Suprapubic skin (tissue), 4 donors: ENCODE measurements at regions not wholly inside any gene's neighbourhood (a gene's known extent, or its start where the extent isn't known, plus 50 kb on each side); places are given as distances from the start of the nearest gene placed in this dataset.

Source experiments
- POLR2A ChIP-seq, 2 donors: fragments of 450-650 bp; IDR thresholded peaks; one replicate each; pipeline ENCODE4 v1.6.1; 2017; ENCODE audit warnings: antibody characterized with exemption in 2 of 2, mild to moderate bottlenecking in 2 of 2, moderate library complexity in 2 of 2
- POLR2AphosphoS5 ChIP-seq, 3 donors: sonication (generic); formaldehyde crosslinking; IDR thresholded peaks; one replicate each; pipeline ENCODE4 v1.6.1; 2017; ENCODE audit warnings: antibody characterized with exemption in 3 of 3
- TF ChIP-seq, protein P1 (sequence below), 2 donors: fragments of 200-600 bp in 1 of 2; fragments of 450-650 bp in 1 of 2; sonication (generic) in 1 of 2; IDR thresholded peaks; one replicate each; pipeline ENCODE4 v1.5.1; 2016 to 2019; ENCODE audit warnings: antibody characterized with exemption in 2 of 2, mild to moderate bottlenecking in 1 of 2, moderate library complexity in 1 of 2

DNA sequence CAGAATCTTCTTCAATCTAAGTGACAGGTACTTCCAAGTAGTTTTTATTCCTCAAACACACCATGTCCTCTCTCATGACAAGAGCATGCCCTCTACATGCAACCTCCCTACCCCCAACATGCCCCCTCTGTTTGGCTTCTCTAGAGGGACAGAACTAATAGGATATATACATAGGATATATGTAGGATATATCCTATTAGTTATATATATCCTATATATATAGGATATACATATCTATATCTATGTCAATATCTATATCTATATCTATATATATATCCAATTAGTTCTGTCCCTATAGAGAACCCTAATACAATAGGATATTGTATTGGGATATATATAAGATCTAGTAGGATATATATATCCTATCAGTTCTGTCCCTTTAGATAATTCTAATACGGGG is 701.9 kb upstream of the MIR17HG start:
- TF ChIP-seq POLR2A (IDR thresholded peaks at IDR 0.05) = no peak
- TF ChIP-seq, protein P1, sequence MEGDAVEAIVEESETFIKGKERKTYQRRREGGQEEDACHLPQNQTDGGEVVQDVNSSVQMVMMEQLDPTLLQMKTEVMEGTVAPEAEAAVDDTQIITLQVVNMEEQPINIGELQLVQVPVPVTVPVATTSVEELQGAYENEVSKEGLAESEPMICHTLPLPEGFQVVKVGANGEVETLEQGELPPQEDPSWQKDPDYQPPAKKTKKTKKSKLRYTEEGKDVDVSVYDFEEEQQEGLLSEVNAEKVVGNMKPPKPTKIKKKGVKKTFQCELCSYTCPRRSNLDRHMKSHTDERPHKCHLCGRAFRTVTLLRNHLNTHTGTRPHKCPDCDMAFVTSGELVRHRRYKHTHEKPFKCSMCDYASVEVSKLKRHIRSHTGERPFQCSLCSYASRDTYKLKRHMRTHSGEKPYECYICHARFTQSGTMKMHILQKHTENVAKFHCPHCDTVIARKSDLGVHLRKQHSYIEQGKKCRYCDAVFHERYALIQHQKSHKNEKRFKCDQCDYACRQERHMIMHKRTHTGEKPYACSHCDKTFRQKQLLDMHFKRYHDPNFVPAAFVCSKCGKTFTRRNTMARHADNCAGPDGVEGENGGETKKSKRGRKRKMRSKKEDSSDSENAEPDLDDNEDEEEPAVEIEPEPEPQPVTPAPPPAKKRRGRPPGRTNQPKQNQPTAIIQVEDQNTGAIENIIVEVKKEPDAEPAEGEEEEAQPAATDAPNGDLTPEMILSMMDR (IDR thresholded peaks at IDR 0.05) = no peak
- no peak for TF ChIP-seq POLR2AphosphoS5 (IDR thresholded peaks at IDR 0.05)
